ENCODE measurements at regions not wholly inside any gene's neighbourhood (a gene's known extent, or its start where the extent isn't known, plus 50 kb on each side); places are given as distances from the start of the nearest gene placed in this dataset.

GRCh38 chr2:12813166-12813565 lies 96.4 kb downstream of the TRIB2 start:
- H3K36me3 ChIP-seq (ENCODE audit: control insufficient read depth, low read length) = no peaks in the 10 kb centered on the region
- H3K79me2 ChIP-seq (ENCODE audit: control insufficient read depth, low read length) = no peaks in the 10 kb centered on the region
- H3K4me2 ChIP-seq (ENCODE audit: low read length) = no peak overlapping the region
- no peak overlapping the region for H3K4me3 ChIP-seq (ENCODE audit: low read length)
- TF ChIP-seq CTCF (IDR thresholded peaks at IDR 0.05; ENCODE audit: low read depth, low read length, poor library complexity, severe bottlenecking) (no peak), EZH2phosphoT487 (IDR thresholded peaks at IDR 0.05; ENCODE audit: borderline replicate concordance, low read length) (no peak)
- no peak overlapping the region for H3K27ac ChIP-seq (ENCODE audit: low read depth, low read length)
- H3K9me3 ChIP-seq (ENCODE audit: control insufficient read depth, insufficient read depth, low read length) = no peaks in the 10 kb centered on the region
- H4K20me1 ChIP-seq (ENCODE audit: control insufficient read depth, insufficient read depth, low read depth, low read length) = no peaks in the 10 kb centered on the region
- H3K9me2 ChIP-seq (replicated peaks; ENCODE audit: control insufficient read depth, low read length) = no peaks in the 10 kb centered on the region
- H3K4me1 ChIP-seq (ENCODE audit: control insufficient read depth, low read length) = no peaks in the 10 kb centered on the region
- no peaks in the 10 kb centered on the region for H3F3A ChIP-seq (ENCODE audit: control insufficient read depth, insufficient read depth)
- H3K27me3 ChIP-seq (ENCODE audit: control insufficient read depth, low read length) = no peaks in the 10 kb centered on the region

GRCh38 chr2:12816379-12817306 lies 99.9 kb downstream of the TRIB2 start:
- H3K4me1 ChIP-seq (ENCODE audit: control insufficient read depth, low read length) = no peaks in the 10 kb centered on the region; the same call in 1 of the 2 replicates
- H3K27me3 ChIP-seq (ENCODE audit: control insufficient read depth, low read length) = no peaks in the 10 kb centered on the region
- H3K4me3 ChIP-seq (ENCODE audit: low read length) = no peak overlapping the region
- no peaks in the 10 kb centered on the region for H3K9me3 ChIP-seq (ENCODE audit: control insufficient read depth, insufficient read depth, low read length)
- no peak overlapping the region for H3K4me2 ChIP-seq (ENCODE audit: low read length)
- no peaks in the 10 kb centered on the region for H3K79me2 ChIP-seq (ENCODE audit: control insufficient read depth, low read length)
- H3K9me2 ChIP-seq (replicated peaks; ENCODE audit: control insufficient read depth, low read length) = no peaks in the 10 kb centered on the region
- TF ChIP-seq EZH2phosphoT487 (IDR thresholded peaks at IDR 0.05; ENCODE audit: borderline replicate concordance, low read length) = no peak
- no peak for TF ChIP-seq CTCF (IDR thresholded peaks at IDR 0.05; ENCODE audit: low read depth, low read length, poor library complexity, severe bottlenecking)
- H4K20me1 ChIP-seq (ENCODE audit: control insufficient read depth, insufficient read depth, low read depth, low read length) = no peaks in the 10 kb centered on the region
- H3K36me3 ChIP-seq (ENCODE audit: control insufficient read depth, low read length) = no peaks in the 10 kb centered on the region
- no peaks in the 10 kb centered on the region for H3F3A ChIP-seq (ENCODE audit: control insufficient read depth, insufficient read depth)
- H3K27ac ChIP-seq (ENCODE audit: low read depth, low read length) = no peak overlapping the region

- Histone ChIP-seq H3K27me3 (ENCODE audit: control insufficient read depth, low read length) (no peaks in the 10 kb centered on the region), H3K79me2 (ENCODE audit: control insufficient read depth, low read length) (no peaks in the 10 kb centered on the region), H3K4me3 (ENCODE audit: low read length) (no peak overlapping the region), H3K36me3 (ENCODE audit: control insufficient read depth, low read length) (no peaks in the 10 kb centered on the region), H3K4me2 (ENCODE audit: low read length) (no peak overlapping the region), H3K9me2 (replicated peaks; ENCODE audit: control insufficient read depth, low read length) (no peaks in the 10 kb centered on the region), H3K27ac (ENCODE audit: low read depth, low read length) (no peak overlapping the region), H3F3A (ENCODE audit: control insufficient read depth, insufficient read depth) (no peaks in the 10 kb centered on the region), H3K9me3 (ENCODE audit: control insufficient read depth, insufficient read depth, low read length) (no peaks in the 10 kb centered on the region), H3K4me1 (ENCODE audit: control insufficient read depth, low read length) (no peaks in the 10 kb centered on the region; the same call in 1 of the 2 replicates), H4K20me1 (ENCODE audit: control insufficient read depth, insufficient read depth, low read depth, low read length) (no peaks in the 10 kb centered on the region)
- TF ChIP-seq EZH2phosphoT487 (IDR thresholded peaks at IDR 0.05; ENCODE audit: borderline replicate concordance, low read length) = no peak
- TF ChIP-seq CTCF (IDR thresholded peaks at IDR 0.05; ENCODE audit: low read depth, low read length, poor library complexity, severe bottlenecking) = no peak
Observed at GRCh38 chr2:12817870-12818269, 101.1 kb downstream of the TRIB2 start.

Measured in DOHH2 (cell line).